NB4 (cell line): ENCODE measurements at regions not wholly inside any gene's neighbourhood (a gene's known extent, or its start where the extent isn't known, plus 50 kb on each side); places are given as distances from the start of the nearest gene placed in this dataset.

Source experiments
- DNase-seq: peaks from one replicate; pipeline ENCODE4 v3.0.0; 2010; ENCODE audit warnings: low read depth
- H3K4me3 ChIP-seq: one replicate; pipeline ENCODE4 v1.5.1; 2011; ENCODE audit warnings: mild to moderate bottlenecking, low read depth, low read length, moderate library complexity
- MYC ChIP-seq: IDR thresholded peaks from 2 replicates; pipeline ENCODE4 v1.6.1; 2011; ENCODE audit warnings: low read depth, low read length
- POLR2A ChIP-seq: IDR thresholded peaks from 2 replicates; pipeline ENCODE4 v1.6.1; 2011; ENCODE audit warnings: mild to moderate bottlenecking; ENCODE audit not compliant: insufficient read length; ENCODE audit errors: extremely low read depth
- TF ChIP-seq, protein P1 (sequence below): IDR thresholded peaks from 2 replicates; pipeline ENCODE4 v1.6.1; 2011; ENCODE audit warnings: low read depth, low read length
- TF ChIP-seq, protein P2 (sequence below): IDR thresholded peaks from one replicate; pipeline ENCODE4 v1.5.1; 2012; ENCODE audit warnings: low read depth, low read length

DNA sequence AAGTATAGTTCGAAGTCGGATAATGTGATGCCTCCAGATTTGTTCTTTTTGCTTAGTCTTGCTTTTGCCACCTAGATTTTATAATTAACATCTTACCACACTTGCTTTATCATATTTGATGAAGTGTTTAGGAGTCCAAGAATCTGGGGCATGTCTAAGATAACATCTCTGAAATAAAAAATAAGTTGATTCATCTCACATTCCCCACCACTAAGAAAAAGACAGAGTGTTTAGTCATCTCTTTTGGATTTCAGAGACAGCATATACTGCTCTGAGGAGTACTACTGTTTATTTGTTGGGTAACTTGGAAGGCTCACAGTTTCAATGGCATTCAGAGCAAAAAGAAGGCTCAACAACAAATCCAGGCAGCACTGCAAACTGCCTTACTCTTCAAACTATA lies 324.2 kb upstream of the ATP11B start:
- no peak overlapping the region for H3K4me3 ChIP-seq
- TF ChIP-seq MYC (no peak), POLR2A (no peak)
- TF ChIP-seq, protein P1, sequence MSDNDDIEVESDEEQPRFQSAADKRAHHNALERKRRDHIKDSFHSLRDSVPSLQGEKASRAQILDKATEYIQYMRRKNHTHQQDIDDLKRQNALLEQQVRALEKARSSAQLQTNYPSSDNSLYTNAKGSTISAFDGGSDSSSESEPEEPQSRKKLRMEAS: no peak
- TF ChIP-seq, protein P2, sequence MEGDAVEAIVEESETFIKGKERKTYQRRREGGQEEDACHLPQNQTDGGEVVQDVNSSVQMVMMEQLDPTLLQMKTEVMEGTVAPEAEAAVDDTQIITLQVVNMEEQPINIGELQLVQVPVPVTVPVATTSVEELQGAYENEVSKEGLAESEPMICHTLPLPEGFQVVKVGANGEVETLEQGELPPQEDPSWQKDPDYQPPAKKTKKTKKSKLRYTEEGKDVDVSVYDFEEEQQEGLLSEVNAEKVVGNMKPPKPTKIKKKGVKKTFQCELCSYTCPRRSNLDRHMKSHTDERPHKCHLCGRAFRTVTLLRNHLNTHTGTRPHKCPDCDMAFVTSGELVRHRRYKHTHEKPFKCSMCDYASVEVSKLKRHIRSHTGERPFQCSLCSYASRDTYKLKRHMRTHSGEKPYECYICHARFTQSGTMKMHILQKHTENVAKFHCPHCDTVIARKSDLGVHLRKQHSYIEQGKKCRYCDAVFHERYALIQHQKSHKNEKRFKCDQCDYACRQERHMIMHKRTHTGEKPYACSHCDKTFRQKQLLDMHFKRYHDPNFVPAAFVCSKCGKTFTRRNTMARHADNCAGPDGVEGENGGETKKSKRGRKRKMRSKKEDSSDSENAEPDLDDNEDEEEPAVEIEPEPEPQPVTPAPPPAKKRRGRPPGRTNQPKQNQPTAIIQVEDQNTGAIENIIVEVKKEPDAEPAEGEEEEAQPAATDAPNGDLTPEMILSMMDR: no peak
- DNase-seq: no peak

DNA sequence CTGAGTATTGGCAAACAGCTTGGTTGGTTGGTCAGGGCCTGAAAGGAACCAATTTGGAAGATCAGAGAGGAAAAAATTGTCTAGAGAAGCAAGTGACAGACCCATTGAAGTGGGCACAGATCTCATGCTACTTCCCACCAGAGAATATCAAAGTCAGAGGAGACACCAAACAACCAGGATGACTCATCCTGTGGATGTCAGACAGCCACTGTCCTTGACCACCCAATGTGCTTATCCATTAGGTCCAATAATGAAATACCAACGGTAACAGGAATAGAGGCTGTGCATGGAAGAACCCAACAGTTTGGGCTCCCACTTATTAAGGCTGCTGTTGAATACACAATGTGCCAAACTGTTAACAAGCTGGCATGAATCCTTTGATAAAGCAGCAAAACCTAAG lies 323.1 kb upstream of the ATP11B start:
- no peak overlapping the region for H3K4me3 ChIP-seq
- no peak for TF ChIP-seq MYC
- TF ChIP-seq, protein P1: no peak
- TF ChIP-seq, protein P2: no peak
- TF ChIP-seq POLR2A: no peak
- no peak for DNase-seq

- H3K4me3 ChIP-seq: no peak overlapping the region
- DNase-seq: no peak
- TF ChIP-seq, protein P2: no peak
- no peak for TF ChIP-seq POLR2A
- TF ChIP-seq MYC: no peak
- TF ChIP-seq, protein P1: no peak
Observed at GRCh38 chr3:182473191-182473710, 320.1 kb upstream of the ATP11B start.

GRCh38 chr3:182478369-182478768 lies 314.9 kb upstream of the ATP11B start:
- no peak overlapping the region for H3K4me3 ChIP-seq
- DNase-seq: no peak
- TF ChIP-seq, protein P2: no peak
- TF ChIP-seq MYC (no peak), POLR2A (no peak)
- TF ChIP-seq, protein P1: no peak

DNA sequence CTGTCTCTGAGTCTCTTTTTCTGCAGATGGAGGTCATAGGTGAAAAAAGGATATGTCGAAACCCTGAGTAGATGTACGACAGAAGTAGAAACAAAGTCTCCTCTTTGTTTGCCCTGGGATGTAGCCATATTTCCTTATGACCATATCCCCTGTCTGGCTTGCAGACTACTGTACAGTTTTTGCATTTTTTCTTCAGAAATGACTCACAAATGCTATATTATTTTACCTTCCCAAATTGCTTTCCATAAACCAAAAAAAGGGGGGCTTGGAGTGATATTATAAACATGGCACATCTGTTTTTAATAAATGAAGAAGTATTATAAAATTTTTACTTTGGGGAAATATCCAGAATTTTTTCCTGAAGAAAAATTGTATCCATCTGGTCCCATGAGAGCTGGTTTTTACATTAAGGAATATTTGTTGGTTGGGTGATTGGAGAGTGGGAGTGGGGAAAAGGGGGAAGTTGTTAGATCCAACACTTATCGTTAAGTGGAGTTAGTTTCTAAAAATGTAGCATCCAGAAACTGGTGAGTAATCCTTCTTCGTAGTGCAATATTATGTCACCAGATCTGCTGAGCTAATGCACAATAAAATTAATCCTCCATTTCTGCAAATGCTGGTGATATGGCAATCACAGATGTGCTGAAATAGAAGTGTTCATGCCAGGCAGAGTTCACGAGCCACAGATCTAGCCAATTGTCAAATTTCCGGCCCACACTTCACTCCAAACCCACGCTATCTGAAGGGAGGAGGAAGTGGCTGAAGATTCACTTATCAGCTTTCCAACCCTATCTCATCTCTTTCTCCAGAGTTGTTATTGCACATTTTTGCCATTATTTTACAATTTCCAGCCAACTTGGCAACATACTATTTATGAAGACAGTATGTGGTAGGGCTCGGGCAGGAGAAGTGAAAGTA lies 313.6 kb upstream of the ATP11B start:
- no peak overlapping the region for H3K4me3 ChIP-seq
- TF ChIP-seq MYC (no peak), POLR2A (no peak)
- TF ChIP-seq, protein P1: no peak
- TF ChIP-seq, protein P2: no peak
- no peak for DNase-seq
